H1 (cell line): ENCODE measurements at regions not wholly inside any gene's neighbourhood (a gene's known extent, or its start where the extent isn't known, plus 50 kb on each side); places are given as distances from the start of the nearest gene placed in this dataset.

Source experiments
- CTCF ChIA-PET: fragments of 300-600 bp; sonication (Branson Sonifier 250); formaldehyde crosslinking; loops from one replicate; lab custom pipeline; 2021; ENCODE audit not compliant: partially characterized antibody; lab: Charles Lee
- POLR2A ChIA-PET: fragments of 300-600 bp; sonication (Branson Sonifier 250); formaldehyde crosslinking; loops from one replicate; lab custom pipeline; 2021; ENCODE audit warnings: inconsistent platforms; ENCODE audit not compliant: partially characterized antibody; lab: Charles Lee
- DNase-seq, 2 experiments: peaks; one replicate each; pipeline versions ENCODE4 v3.0.0 to v3.0.0-alpha.2; 2010 to 2022; ENCODE audit warnings: low spot score in 2 of 2, low read depth in 1 of 2, mixed read lengths in 1 of 2
- FAIRE-seq: peaks from 2 replicates; lab custom pipeline; 2011; peaks lifted over from hg19 to GRCh38; lab: Jason Lieb, UNC
- H2AFZ ChIP-seq: 2 replicates; pipeline ENCODE4 v1.8.1; 2012; ENCODE audit warnings: low read length, inconsistent platforms
- H2AK5ac ChIP-seq: 2 replicates; pipeline ENCODE4 v1.6.1; 2013; ENCODE audit warnings: low read depth, low read length
- H2BK120ac ChIP-seq: replicated peaks from 2 replicates; pipeline ENCODE3; 2013; ENCODE audit warnings: low read depth, low read length, inconsistent platforms
- H2BK12ac ChIP-seq: 2 replicates; pipeline ENCODE4 v1.6.1; 2013; ENCODE audit warnings: low read depth, low read length
- H2BK15ac ChIP-seq: 2 replicates; pipeline ENCODE4 v1.6.1; 2013; ENCODE audit warnings: low read length
- H2BK20ac ChIP-seq: 2 replicates; pipeline ENCODE4 v1.6.1; 2013; ENCODE audit warnings: low read length
- H2BK5ac ChIP-seq: 2 replicates; pipeline ENCODE4 v1.6.1; 2013; ENCODE audit warnings: low read depth, low read length
- H3K14ac ChIP-seq: 2 replicates; pipeline ENCODE4 v1.6.1; 2013; ENCODE audit warnings: inconsistent platforms; ENCODE audit not compliant: insufficient read length
- H3K18ac ChIP-seq: 2 replicates; pipeline ENCODE4 v1.6.1; 2013; ENCODE audit warnings: low read length; ENCODE audit errors: extremely low read depth
- H3K23ac ChIP-seq: 2 replicates; pipeline ENCODE4 v1.6.1; 2013; ENCODE audit warnings: inconsistent platforms; ENCODE audit not compliant: insufficient read length
- H3K23me2 ChIP-seq: 2 replicates; pipeline ENCODE4 v1.6.1; 2013; ENCODE audit warnings: low read depth, low read length
- H3K27ac ChIP-seq: 2 replicates; pipeline ENCODE4 v1.6.1; 2011; ENCODE audit warnings: low read depth, low read length, inconsistent platforms
- H3K27me3 ChIP-seq, 4 experiments: replicated peaks in 1 of 4; 1 replicate in 1 of 4; 2 replicates in 3 of 4; pipeline versions ENCODE4 v1.6.1 to v1.8.1; 2011 to 2013; ENCODE audit warnings: low read length in 3 of 4, mild to moderate bottlenecking in 3 of 4, inconsistent platforms in 2 of 4, mixed read lengths in 2 of 4, moderate library complexity in 1 of 4; ENCODE audit not compliant: control insufficient read depth in 3 of 4, insufficient read depth in 3 of 4; ENCODE audit errors: extremely low read depth in 1 of 4
- H3K36me3 ChIP-seq, 4 experiments: 2 replicates each; pipeline versions ENCODE4 v1.6.1 to v1.8.1; 2011 to 2013; ENCODE audit warnings: mild to moderate bottlenecking in 4 of 4, low read length in 3 of 4, moderate library complexity in 2 of 4, control low read depth in 1 of 4, inconsistent platforms in 1 of 4; ENCODE audit not compliant: insufficient read depth in 4 of 4, control insufficient read depth in 2 of 4
- H3K4ac ChIP-seq: replicated peaks from 2 replicates; pipeline ENCODE3; 2013; ENCODE audit warnings: low read length, low read depth, mixed read lengths, inconsistent platforms; ENCODE audit not compliant: insufficient read length
- H3K4me1 ChIP-seq, 4 experiments: replicated peaks in 1 of 4; 1 replicate in 1 of 4; 2 replicates in 3 of 4; pipeline versions ENCODE4 v1.6.1 to v1.8.1; 2011 to 2013; ENCODE audit warnings: low read length in 3 of 4, inconsistent platforms in 2 of 4, mixed read lengths in 1 of 4; ENCODE audit not compliant: insufficient read depth in 4 of 4, control insufficient read depth in 3 of 4
- H3K4me2 ChIP-seq, 2 experiments: 2 replicates each; pipeline versions ENCODE4 v1.6.1 to v1.8.1; 2011 to 2013; ENCODE audit warnings: low read depth in 2 of 2, low read length in 2 of 2, control low read depth in 1 of 2, inconsistent platforms in 1 of 2, mild to moderate bottlenecking in 1 of 2; ENCODE audit not compliant: insufficient read depth in 1 of 2
- H3K4me3 ChIP-seq, 4 experiments: fragments of 200-600, 300-600 bp in 1 of 4; sonication (generic), shearing (Covaris generic), sonication (Bioruptor Twin) in 1 of 4; 2 replicates each; pipeline versions ENCODE4 v1.5.1 to v1.8.1; 2011 to 2016; ENCODE audit warnings: low read length in 4 of 4, low read depth in 3 of 4, control low read depth in 2 of 4, inconsistent platforms in 2 of 4, mild to moderate bottlenecking in 2 of 4, mixed read lengths in 1 of 4, moderate library complexity in 1 of 4; ENCODE audit not compliant: insufficient read depth in 2 of 4; ENCODE audit errors: extremely low read depth in 1 of 4
- H3K56ac ChIP-seq: replicated peaks from 2 replicates; pipeline ENCODE3; 2013; ENCODE audit warnings: low read depth, mild to moderate bottlenecking, mixed read lengths, low read length, inconsistent platforms; ENCODE audit not compliant: insufficient read length
- H3K79me1 ChIP-seq: 2 replicates; pipeline ENCODE4 v1.6.1; 2013; ENCODE audit warnings: low read depth, low read length, control low read depth
- H3K79me2 ChIP-seq, 2 experiments: 2 replicates each; pipeline versions ENCODE4 v1.6.1 to v1.8.1; 2012 to 2013; ENCODE audit warnings: low read length in 2 of 2, mild to moderate bottlenecking in 2 of 2, inconsistent platforms in 1 of 2; ENCODE audit not compliant: insufficient read depth in 2 of 2, control insufficient read depth in 1 of 2
- H3K9ac ChIP-seq, 4 experiments: replicated peaks in 1 of 4; 1 replicate in 1 of 4; 2 replicates in 3 of 4; pipeline versions ENCODE4 v1.6.1 to v1.8.1; 2011 to 2013; ENCODE audit warnings: low read depth in 3 of 4, low read length in 3 of 4, control low read depth in 2 of 4, mild to moderate bottlenecking in 2 of 4, moderate library complexity in 2 of 4, inconsistent platforms in 1 of 4; ENCODE audit errors: extremely low read depth in 1 of 4
- H3K9me3 ChIP-seq, 2 experiments: 2 replicates each; pipeline versions ENCODE4 v1.6.1 to v1.8.1; 2012 to 2013; ENCODE audit warnings: mild to moderate bottlenecking in 2 of 2, moderate library complexity in 2 of 2, control low read depth in 1 of 2, inconsistent platforms in 1 of 2, low read depth in 1 of 2, low read length in 1 of 2, mixed read lengths in 1 of 2; ENCODE audit not compliant: insufficient read depth in 2 of 2
- H4K20me1 ChIP-seq, 2 experiments: replicated peaks in 1 of 2; 2 replicates each; pipeline versions ENCODE3 to v1.8.1; 2011 to 2013; ENCODE audit warnings: inconsistent platforms in 2 of 2, low read length in 2 of 2, mild to moderate bottlenecking in 1 of 2; ENCODE audit not compliant: insufficient read depth in 2 of 2, control insufficient read depth in 1 of 2
- H4K5ac ChIP-seq: 2 replicates; pipeline ENCODE4 v1.6.1; 2013; ENCODE audit warnings: low read length, low read depth, mixed read lengths, inconsistent platforms; ENCODE audit not compliant: insufficient read length
- H4K8ac ChIP-seq: 2 replicates; pipeline ENCODE4 v1.8.0; 2013; ENCODE audit warnings: mild to moderate bottlenecking, moderate library complexity, low read length, inconsistent platforms; ENCODE audit not compliant: insufficient read depth; ENCODE audit errors: extremely low read depth
- H4K91ac ChIP-seq: replicated peaks from 2 replicates; pipeline ENCODE3; 2013; ENCODE audit warnings: low read length, mixed read lengths, inconsistent platforms; ENCODE audit not compliant: insufficient read length
- BCL11A ChIP-seq, 2 experiments: IDR thresholded peaks; one replicate each; pipeline ENCODE4 v1.6.1; 2011; ENCODE audit warnings: low read depth in 2 of 2, low read length in 2 of 2, mild to moderate bottlenecking in 2 of 2
- BRCA1 ChIP-seq: IDR thresholded peaks from 2 replicates; pipeline ENCODE4 v1.6.1; 2012; ENCODE audit warnings: low read depth, low read length, improper control_type of control experiment
- FOSL1 ChIP-seq: IDR thresholded peaks from 2 replicates; pipeline ENCODE4 v1.6.1; 2011; ENCODE audit warnings: mild to moderate bottlenecking, low read depth, low read length, moderate library complexity; ENCODE audit not compliant: insufficient read depth
- HDAC6 ChIP-seq: IDR thresholded peaks from one replicate; pipeline ENCODE4 v1.7.1; 2012; ENCODE audit warnings: low read depth, mild to moderate bottlenecking, inconsistent platforms, low read length, moderate library complexity
- KDM5A ChIP-seq: fragments of 200-600 bp; IDR thresholded peaks from 2 replicates; pipeline ENCODE4 v1.7.1; 2012; ENCODE audit warnings: mild to moderate bottlenecking, low read length, inconsistent platforms, mixed read lengths
- NANOG ChIP-seq: IDR thresholded peaks from 2 replicates; pipeline ENCODE4 v1.6.1; 2011; ENCODE audit warnings: low read length, low read depth, mild to moderate bottlenecking, inconsistent platforms; ENCODE audit not compliant: insufficient read depth, poor library complexity, severe bottlenecking
- POLR2A ChIP-seq, 2 experiments: IDR thresholded peaks; 1 replicate in 1 of 2; 2 replicates in 1 of 2; pipeline ENCODE4 v1.6.1; 2011; ENCODE audit warnings: low read depth in 2 of 2, low read length in 2 of 2, mild to moderate bottlenecking in 2 of 2; ENCODE audit errors: control extremely low read depth in 1 of 2
- RBBP5 ChIP-seq: IDR thresholded peaks from 2 replicates; pipeline ENCODE4 v1.7.1; 2012; ENCODE audit warnings: low read depth, mild to moderate bottlenecking, inconsistent platforms, low read length, moderate library complexity, borderline replicate concordance
- SAP30 ChIP-seq: fragments of 300-600 bp; sonication (generic); IDR thresholded peaks from 2 replicates; pipeline ENCODE4 v1.7.1; 2012; ENCODE audit warnings: low read length, moderate library complexity, mild to moderate bottlenecking, inconsistent platforms; ENCODE audit not compliant: insufficient read depth, insufficient replicate concordance
- SP4 ChIP-seq: IDR thresholded peaks from 2 replicates; pipeline ENCODE4 v1.6.1; 2012; ENCODE audit warnings: low read length, inconsistent platforms
- TBP ChIP-seq: IDR thresholded peaks from 2 replicates; pipeline ENCODE4 v1.6.1; 2011; ENCODE audit warnings: low read depth, low read length, improper control_type of control experiment
- TF ChIP-seq, protein P1 (sequence below): IDR thresholded peaks from 2 replicates; pipeline ENCODE4 v1.6.1; 2012; ENCODE audit warnings: inconsistent platforms

DNA sequence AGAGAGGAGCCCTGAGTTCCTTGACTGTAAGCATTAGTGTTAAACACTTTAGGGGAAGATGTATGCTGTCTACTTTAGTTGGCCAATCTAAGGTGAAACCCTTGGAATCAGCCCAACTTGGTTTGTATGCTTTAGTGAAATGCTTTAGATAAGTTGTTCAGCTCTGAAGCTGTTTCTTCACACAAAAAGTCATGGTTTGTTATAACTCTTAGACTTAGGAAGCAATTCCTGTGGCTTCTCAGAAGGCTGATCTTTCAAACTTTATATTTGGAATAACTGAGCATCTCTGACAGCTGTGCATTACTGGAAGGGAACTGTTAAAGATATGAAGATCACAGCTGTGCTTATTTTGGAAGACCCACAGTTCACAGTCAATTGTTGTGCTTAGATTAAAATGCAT, 714.1 kb downstream of the FAT4 start:
- H3K56ac ChIP-seq, result no peak overlapping the region
- DNase-seq (no peak), FAIRE-seq (no peak)
- no peak overlapping the region for H3K18ac ChIP-seq
- no peak overlapping the region for H3K23ac ChIP-seq
- H2BK12ac ChIP-seq, result no peak overlapping the region
- no peaks in the 10 kb centered on the region for H3K4me1 ChIP-seq
- no peak overlapping the region for H4K91ac ChIP-seq
- H4K5ac ChIP-seq, result no peak overlapping the region
- ChIA-PET POLR2A (no interaction called here), CTCF (no interaction called here)
- H3K14ac ChIP-seq, result no peak overlapping the region
- H3K36me3 ChIP-seq, result no peaks in the 10 kb centered on the region
- no peak overlapping the region for H3K27ac ChIP-seq
- no peak overlapping the region for H2BK120ac ChIP-seq
- no peak overlapping the region for H3K9ac ChIP-seq
- H2AK5ac ChIP-seq, result no peak overlapping the region
- peaks cover 10 to 12% of the 10 kb centered on the region in 2 experiments; a peak in 3 of 4 replicates for H3K9me3 ChIP-seq
- H3K23me2 ChIP-seq, result no peaks in the 10 kb centered on the region
- no peak overlapping the region for H2BK15ac ChIP-seq
- H2BK5ac ChIP-seq, result no peak overlapping the region
- no peak overlapping the region for H3K4me2 ChIP-seq
- H4K20me1 ChIP-seq, result no peaks in the 10 kb centered on the region
- no peaks in the 10 kb centered on the region for H3K79me1 ChIP-seq
- no peaks in the 10 kb centered on the region for H3K27me3 ChIP-seq
- no peaks in the 10 kb centered on the region for H3K79me2 ChIP-seq
- no peak overlapping the region for H4K8ac ChIP-seq
- no peak overlapping the region for H2AFZ ChIP-seq
- H2BK20ac ChIP-seq, result no peak overlapping the region
- H3K4me3 ChIP-seq, result no peak overlapping the region
- TF ChIP-seq, protein P1, sequence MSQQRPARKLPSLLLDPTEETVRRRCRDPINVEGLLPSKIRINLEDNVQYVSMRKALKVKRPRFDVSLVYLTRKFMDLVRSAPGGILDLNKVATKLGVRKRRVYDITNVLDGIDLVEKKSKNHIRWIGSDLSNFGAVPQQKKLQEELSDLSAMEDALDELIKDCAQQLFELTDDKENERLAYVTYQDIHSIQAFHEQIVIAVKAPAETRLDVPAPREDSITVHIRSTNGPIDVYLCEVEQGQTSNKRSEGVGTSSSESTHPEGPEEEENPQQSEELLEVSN, result no peak
- TF ChIP-seq BRCA1 (no peak), SP4 (no peak), SAP30 (no peak), KDM5A (no peak), BCL11A (IDR thresholded peaks at IDR 0.05; ENCODE audit: low read depth in 2 of 2, low read length in 2 of 2) (no peak), FOSL1 (no peak), POLR2A (IDR thresholded peaks at IDR 0.05; ENCODE audit: control extremely low read depth in 1 of 2, low read depth in 2 of 2, low read length in 2 of 2) (no peak), RBBP5 (no peak), HDAC6 (no peak), TBP (no peak), NANOG (no peak)
- TF ChIP-seq, all 59 proteins: peak for 0
- H3K4ac ChIP-seq, result no peak overlapping the region
